ENCODE measurements at regions not wholly inside any gene's neighbourhood (a gene's known extent, or its start where the extent isn't known, plus 50 kb on each side); places are given as distances from the start of the nearest gene placed in this dataset.
"Not testable (repeated sequence)": the region's sequence is repeated elsewhere in the genome, so short reads cannot be mapped to it uniquely, and the experiment has no call there.

GRCh38 chr12:9336375-9337011 lies 128.3 kb upstream of the PZP start:
- not testable (repeated sequence) for DNase-seq (ENCODE audit: low read depth)

DNA sequence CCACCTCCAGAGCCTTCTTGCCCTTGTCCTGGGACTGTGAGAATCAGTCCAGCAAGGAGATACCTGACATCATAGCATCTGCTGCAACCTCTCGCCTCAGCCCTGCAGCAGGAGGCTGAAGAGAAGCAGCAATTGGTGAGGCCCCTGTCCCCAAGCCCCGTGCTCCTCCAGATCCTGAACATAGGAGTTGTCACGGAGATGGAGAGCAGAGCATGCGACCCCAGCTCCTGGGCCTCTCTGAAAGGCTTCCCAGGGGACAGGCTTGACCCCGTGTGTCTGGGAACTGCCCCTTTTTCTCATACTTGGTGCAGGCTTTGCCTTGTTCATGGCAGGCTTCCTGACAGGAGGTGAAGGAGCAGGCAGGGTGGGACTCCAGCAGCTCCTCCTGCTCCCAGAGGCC lies 127.7 kb upstream of the PZP start:
- DNase-seq (ENCODE audit: low read depth): no peak

DNA sequence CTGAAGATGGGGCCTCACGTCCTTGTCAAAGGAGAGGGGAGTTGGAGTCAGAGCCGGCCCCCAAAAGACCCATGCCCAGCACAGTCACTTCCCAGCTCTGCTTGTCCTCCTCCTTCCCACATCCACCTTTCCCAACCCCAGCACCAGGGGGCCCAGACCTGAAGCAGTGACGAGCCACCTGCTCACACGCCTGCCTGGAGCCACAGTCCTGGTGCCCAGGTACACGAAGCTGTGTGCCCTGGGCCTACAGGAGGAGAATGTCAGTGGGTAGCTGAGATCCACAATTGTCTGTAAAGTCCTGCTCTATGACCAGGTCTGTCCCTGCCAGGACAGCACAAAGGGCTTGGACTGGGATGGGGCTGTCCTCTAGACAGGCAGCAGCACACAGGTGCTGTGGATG lies 126.8 kb upstream of the PZP start:
- no peak for DNase-seq (ENCODE audit: low read depth)

DNA sequence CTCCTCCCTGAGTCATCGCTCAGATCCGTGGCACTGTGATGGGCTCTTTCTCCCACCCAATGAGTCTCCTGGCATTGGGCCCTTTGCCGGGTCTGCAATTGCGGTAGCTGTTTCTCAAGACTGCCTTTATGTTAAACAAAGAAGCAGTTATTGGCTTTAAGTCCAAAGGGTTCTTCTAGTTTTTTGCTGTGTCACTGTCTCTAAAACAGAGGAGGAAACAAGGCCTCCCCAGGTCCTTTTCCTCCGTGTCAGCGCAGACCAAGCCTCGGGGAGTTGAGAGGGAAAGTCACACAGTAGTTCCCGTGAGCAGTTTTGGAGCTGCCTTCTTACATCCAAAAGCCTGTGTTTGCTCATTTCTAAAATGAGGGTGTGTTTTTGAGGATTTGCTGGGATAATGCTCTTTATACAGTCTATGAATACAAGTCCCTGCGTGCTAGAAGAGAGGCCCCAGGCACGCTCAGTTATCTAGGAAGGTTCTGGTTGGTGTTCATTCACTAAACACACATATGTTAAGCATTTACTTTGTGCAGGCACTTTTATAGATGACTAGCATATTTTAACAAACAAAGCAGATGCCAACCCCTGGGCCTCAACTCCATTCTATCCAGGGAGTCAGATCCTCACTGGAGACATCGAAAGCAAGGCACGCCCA lies 126.0 kb upstream of the PZP start:
- DNase-seq (ENCODE audit: low read depth): no peak

DNA sequence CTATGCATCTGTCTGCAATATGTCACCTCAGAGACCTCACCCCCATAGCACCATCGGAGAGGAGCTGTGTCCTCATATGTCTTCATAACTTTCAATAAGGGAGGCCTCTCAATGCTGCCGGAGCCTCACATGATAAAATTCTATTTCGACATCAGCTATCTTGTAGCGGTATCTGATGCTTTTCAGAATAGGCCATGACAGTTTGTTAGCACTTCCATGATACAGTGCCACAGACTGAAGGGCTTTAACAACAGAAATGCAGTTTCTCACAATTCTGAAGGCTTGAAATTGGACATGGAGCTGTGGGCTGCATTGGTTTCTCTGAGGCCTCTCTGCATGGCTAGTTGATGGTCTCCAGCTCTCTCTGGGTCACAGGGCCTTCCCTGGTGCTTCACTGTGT lies 125.0 kb upstream of the PZP start:
- DNase-seq (ENCODE audit: low read depth): no peak

DNA sequence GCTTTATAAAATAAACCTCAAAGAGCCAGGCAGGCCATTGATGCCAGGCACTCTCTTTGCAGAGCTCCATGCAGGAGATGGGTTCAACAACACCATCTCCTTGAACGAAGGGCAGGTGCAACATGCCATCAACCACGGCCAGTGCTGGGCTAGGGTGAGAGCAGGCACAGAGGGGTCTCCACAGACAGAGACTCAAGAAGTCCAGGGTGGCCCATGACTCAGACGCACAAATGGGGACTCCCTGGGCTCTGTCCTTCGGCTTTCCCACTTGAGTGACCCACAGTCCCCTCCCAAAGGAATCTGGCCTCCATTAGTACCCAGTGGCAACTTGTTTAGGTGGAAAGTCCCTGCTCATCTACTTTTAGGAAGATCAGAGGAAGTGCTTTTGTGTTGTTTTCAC lies 124.4 kb upstream of the PZP start:
- DNase-seq (ENCODE audit: low read depth): no peak

DNA sequence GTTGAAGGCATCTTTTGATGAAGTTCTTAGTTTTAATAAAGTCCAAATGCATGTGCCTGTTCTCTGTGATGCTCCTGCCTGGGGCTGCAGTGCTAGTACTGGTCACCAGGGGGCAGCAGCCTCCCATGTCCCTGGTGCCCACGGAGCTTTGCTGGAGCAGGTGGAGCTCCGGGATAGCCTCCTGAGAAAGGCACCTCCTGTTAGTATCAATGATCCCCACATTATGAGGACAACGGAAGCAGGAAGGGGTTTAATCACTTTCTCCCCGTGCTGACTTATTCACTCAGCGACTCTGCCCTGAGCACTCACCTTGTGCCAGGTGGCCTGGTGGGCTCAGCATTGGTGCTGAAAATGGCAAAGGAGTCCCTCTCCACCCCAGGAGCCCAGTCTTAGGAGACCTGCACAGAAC lies 123.0 kb upstream of the PZP start:
- DNase-seq (ENCODE audit: low read depth): peak; percentile 13

DNA sequence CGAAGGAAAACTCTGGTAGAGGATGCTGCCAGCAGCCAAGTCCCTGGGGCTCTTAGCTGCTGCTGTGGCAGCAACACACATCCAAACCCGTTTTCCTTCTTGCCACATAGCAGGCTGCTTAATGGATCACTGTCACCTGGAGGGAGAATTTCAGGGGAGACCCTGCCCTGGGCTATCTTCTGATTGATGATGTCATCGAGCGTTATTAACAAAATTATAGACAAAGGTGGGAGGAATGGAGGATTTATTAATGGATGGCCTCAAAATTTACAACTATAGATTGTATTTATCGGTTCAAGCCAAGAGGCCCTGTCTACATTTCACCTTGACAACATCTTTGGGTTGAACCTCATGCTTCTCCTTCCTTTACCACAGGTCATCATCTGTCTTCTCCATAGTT lies 120.8 kb upstream of the PZP start:
- DNase-seq (ENCODE audit: low read depth): no peak

- DNase-seq (ENCODE audit: low read depth): no peak
Observed at GRCh38 chr12:9328065-9328464, 119.9 kb upstream of the PZP start.

GRCh38 chr12:9327320-9327719 lies 119.1 kb upstream of the PZP start:
- DNase-seq (ENCODE audit: low read depth): no peak

DNA sequence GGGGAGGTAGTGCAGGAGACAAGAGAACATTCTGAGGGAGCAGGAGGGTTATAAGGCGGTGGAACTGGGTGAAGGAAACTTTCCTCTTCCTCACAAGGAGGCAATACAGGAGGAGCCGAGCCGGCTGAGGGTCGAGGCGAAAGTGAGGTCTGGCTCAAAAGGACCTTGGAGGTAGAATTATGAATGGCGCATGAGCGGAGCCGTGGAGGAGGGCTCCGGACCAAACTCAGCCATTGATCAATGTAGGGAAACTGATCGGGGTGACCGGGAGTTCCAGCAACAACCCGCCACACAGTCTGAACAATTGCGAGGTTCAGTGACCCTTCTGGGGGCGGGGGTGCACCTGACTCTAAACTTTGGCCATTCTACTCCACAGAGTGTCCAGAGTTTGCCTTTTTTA lies 118.7 kb upstream of the PZP start:
- DNase-seq (ENCODE audit: low read depth): not testable (repeated sequence)

- DNase-seq (ENCODE audit: low read depth): no peak
Observed at GRCh38 chr12:9326085-9326484, 117.9 kb upstream of the PZP start.

DNA sequence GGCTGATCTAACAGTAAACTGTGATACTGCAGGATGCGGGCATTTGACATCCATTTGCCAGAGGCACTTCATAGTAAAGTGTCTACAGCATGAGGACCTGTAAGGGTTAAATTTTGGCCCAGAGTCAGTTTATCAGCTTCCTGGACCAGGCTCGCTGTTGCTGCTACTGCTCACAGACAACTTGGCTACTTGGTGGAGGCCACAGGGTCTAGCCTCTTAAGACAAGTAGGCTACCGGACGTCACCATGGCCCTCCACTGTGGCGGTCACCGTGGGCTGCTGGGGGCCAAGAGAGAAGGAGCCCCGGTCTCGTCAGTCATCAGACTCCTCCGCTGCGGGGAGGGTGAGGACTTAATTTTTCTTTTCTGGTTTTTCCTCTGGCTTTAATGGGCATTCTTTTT lies 117.3 kb upstream of the PZP start:
- DNase-seq (ENCODE audit: low read depth): no peak

GRCh38 chr12:9324782-9325181 lies 116.6 kb upstream of the PZP start:
- no peak for DNase-seq (ENCODE audit: low read depth)

DNA sequence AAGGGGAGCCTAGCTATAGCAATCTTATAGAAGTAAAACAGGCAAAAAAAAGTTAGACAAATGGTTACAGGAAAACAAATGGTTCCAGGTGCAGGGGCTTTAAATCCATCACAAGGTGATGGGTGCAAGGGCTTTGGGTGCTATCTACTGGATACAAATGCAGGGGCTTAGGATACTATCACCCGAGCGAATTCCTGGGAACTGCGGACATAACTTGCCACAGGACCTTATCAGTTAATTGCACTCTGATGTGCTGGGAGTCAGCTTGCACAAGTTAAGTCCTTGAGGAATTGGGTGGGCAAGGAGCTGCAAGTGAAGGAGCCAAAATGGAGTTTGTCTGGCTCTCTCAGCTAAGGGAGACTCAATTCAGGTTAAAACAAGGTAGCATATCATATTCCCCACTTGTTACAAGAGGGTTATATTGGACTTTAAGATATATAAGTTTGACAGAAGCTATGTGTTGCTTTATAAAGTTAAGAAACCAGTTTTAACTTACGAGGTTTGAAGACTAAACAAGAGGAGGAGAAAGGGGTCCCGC lies 115.0 kb upstream of the PZP start:
- DNase-seq (ENCODE audit: low read depth): no peak

- DNase-seq (ENCODE audit: low read depth): no peak
Observed at GRCh38 chr12:9319842-9320173, 111.6 kb upstream of the PZP start.

DNA sequence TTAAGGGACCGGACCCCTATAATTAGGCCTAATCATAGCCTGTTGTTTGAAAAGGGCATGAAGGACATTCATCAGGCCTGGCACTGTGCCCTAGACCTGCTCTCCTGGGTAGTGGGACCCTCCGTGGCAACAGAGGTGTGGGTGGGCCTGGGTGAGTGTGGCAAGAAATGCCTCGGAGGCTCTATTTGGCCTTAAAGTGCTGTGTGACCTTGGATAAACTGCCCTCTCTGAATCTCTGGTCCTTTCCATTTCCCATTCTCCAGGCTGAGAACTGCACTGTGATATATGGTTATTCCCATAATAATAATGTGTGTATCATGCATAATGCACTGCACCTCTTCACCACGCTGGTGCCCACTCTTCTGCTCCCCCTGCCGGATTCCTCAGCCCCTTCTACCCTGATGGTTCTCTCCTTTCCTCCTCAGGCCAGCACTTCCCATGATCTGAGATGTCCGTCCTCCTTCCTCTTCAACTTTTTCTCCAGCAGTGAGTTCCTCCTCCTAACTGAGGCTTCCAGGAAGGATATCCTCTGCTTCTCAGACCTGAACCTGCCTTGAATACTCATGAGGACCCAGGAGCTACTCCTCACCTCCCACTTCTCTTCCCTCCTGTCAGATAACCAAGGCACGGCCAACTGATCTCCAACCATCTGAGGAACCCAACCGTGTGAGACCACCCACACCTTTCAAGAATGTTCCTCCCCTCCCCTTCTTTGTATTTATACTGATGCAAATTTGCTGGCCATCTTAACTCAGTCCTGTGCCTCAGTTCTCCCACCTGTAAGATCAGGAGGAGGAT lies 111.0 kb upstream of the PZP start:
- DNase-seq (ENCODE audit: low read depth): no peak

- not testable (repeated sequence) for DNase-seq (ENCODE audit: low read depth)
Observed at GRCh38 chr12:9313479-9313878, 105.3 kb upstream of the PZP start.

- DNase-seq (ENCODE audit: low read depth): not testable (repeated sequence)
Observed at GRCh38 chr12:9312406-9313392, 104.5 kb upstream of the PZP start.

- not testable (repeated sequence) for DNase-seq (ENCODE audit: low read depth)
Observed at GRCh38 chr12:9311454-9311853, 103.3 kb upstream of the PZP start.

GRCh38 chr12:9310645-9311044 lies 102.5 kb upstream of the PZP start:
- DNase-seq (ENCODE audit: low read depth): not testable (repeated sequence)

DNA sequence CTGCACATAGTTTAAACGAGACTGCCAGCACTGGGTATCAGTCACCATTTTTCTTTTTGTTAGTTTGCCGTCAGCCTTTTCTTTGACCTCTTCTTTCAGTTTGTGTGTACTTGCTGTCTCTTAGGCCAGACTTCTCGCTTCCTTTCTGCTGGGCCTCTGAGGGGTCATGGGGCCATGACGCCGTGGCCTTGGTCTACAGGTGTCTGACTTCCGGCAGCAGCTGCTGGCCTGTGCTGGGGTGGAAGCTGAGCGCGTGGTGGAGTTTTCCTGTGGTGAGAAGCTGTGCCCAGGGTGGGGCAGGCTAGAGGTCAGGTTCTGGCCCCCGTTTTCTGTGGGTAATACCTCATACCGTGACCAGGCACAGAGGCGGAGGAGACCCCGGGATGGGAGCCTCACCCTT lies 101.6 kb upstream of the PZP start:
- not testable (repeated sequence) for DNase-seq (ENCODE audit: low read depth)
